Posterior vena cava (tissue), 2 donors: ENCODE measurements at regions not wholly inside any gene's neighbourhood (a gene's known extent, or its start where the extent isn't known, plus 50 kb on each side); places are given as distances from the start of the nearest gene placed in this dataset.

Experiments
- DNase-seq: peaks from one replicate; pipeline ENCODE4 v3.0.0-alpha.2; 2020; ENCODE audit warnings: low spot score
- intact Hi-C, 2 donors: fragments of 100-400 bp; cut with DNase I; formaldehyde crosslinking; loops; one replicate each; pipeline versions ENCODE4 v1.14.1 to v1.14.2; 2022 to 2023
- donor health status: DM: yes; HTN: yes; CAD: no.
- donor health status: DM: yes; HTN: yes; CAD: no.

DNA sequence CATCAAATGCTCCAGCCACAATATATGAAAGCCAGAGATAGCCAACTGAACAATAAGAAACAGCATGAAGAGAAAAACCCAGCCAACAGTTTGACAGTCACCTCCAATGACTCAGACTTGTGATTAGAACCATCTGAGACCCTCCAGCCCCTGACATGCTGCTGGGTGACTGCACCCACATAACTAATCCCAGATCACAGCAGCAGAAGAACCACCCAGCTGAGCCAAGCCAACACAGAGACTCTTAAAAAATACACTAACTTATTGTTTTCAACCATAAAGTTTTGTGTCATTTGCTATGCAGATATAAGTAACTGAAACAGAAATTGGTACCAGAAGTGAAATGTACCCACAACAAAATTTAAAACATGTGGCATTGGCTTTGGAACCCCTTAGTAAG is 314.3 kb upstream of the DYNLRB2 start:
- no peak for DNase-seq
- intact Hi-C loops = no loop called here

- intact Hi-C loops = no loop called here
- DNase-seq = peak; percentile 84
Measured at GRCh38 chr16:80210787-80211186, 330.0 kb upstream of the DYNLRB2 start.

- no peak for DNase-seq
- intact Hi-C loops = no loop called here
Measured at GRCh38 chr16:80208743-80209142, 332.1 kb upstream of the DYNLRB2 start.

- no peak for DNase-seq
- intact Hi-C loops = no loop called here
Measured at GRCh38 chr16:80208015-80208414, 332.8 kb upstream of the DYNLRB2 start.

DNA sequence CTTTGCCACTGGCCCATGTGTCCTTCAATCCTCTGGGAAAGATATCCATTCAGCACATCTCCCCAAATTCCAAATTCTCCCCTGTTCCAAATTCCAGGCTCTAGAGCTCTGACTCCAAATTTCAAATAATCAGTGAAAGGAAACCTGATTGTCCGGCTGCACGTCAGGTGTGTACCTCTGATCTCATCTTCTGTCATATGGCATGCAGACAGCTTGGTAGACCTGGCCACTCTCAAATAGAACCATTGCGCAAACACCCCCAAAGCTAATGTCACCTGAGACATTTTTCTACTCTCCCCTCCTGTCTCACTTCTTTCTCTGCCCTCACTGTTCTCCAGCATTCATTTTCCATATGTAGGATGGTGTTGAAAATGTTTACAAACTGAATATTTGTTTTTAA is 337.0 kb upstream of the DYNLRB2 start:
- intact Hi-C loops = no loop called here

DNA sequence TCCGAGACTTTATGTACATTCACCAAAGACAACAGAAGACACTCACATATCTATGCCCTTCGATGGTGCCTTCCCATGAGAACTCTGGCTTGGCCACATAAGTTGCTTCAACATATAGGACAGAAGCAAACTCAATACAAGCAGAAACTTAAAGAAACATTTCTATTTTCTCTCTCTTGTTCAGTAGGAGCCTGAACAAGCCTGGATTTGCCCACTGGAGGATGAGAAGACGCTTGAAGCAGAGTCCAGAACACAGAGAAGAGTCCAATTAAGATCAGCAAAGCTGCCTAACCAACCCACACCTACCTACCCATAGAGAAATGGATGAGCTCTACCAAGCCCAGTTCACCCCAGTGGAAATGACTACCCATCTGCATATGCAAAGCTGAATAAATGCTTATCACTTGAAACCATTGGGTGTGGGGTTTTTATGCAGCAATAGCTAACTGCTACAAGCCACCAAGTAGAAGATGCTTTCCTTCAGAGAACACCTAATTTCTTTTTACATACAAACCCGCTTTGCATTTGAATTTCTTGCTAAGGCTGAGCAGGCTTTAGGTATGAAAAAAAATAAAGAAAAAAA is 337.9 kb upstream of the DYNLRB2 start:
- DNase-seq = no peak

More for the DNA sequence above, 337.0 kb upstream of the DYNLRB2 start:
- no peak for DNase-seq

GRCh38 chr16:80200079-80200478 is 340.7 kb upstream of the DYNLRB2 start:
- no peak for DNase-seq
- intact Hi-C loops = no loop called here

More for the DNA sequence above, 337.9 kb upstream of the DYNLRB2 start:
- intact Hi-C loops = no loop called here

DNA sequence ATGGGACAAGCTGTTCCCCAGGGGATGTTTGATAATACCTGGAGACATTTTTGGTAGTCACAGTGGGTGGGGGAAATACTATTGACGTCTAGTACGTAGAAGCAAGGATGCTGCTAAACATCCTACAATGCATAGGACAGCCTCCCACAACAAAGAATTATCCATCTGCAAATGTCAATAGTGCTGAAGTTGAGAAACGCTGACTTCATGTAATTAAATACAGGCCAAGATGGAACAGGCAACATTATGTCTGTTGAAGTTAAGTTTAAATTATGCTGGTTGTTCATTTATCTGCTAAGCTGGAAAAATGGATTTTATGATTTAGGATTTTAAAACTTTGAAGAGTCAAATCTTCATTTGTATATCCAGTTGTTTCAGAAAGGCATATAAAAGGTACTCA is 341.2 kb upstream of the DYNLRB2 start:
- DNase-seq = no peak
- intact Hi-C loops = no loop called here

GRCh38 chr16:80198311-80199299 is 342.2 kb upstream of the DYNLRB2 start:
- intact Hi-C loops = no loop called here
- no peak for DNase-seq

GRCh38 chr16:80197741-80198201 is 343.0 kb upstream of the DYNLRB2 start:
- intact Hi-C loops = no loop called here
- DNase-seq = no peak

DNA sequence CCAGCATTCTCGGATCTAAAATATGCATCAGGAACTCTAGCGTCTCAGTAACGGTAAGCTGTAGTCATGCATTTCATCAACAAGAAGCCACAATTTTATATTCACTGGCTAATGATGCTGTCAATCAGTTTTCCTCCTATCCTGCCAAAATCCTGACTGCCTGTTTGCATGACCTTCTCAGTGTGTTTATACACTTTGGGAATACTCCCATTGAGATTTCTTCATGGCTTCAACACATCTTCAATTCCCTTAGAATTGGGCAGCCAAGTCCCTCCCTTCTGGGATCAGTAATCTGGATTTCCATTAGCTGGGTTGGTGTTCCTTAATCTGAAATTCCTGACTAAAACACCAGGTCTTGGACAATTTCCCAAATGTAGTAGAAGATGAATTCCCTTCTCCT is 348.9 kb upstream of the DYNLRB2 start:
- no peak for DNase-seq
- intact Hi-C loops = no loop called here

DNA sequence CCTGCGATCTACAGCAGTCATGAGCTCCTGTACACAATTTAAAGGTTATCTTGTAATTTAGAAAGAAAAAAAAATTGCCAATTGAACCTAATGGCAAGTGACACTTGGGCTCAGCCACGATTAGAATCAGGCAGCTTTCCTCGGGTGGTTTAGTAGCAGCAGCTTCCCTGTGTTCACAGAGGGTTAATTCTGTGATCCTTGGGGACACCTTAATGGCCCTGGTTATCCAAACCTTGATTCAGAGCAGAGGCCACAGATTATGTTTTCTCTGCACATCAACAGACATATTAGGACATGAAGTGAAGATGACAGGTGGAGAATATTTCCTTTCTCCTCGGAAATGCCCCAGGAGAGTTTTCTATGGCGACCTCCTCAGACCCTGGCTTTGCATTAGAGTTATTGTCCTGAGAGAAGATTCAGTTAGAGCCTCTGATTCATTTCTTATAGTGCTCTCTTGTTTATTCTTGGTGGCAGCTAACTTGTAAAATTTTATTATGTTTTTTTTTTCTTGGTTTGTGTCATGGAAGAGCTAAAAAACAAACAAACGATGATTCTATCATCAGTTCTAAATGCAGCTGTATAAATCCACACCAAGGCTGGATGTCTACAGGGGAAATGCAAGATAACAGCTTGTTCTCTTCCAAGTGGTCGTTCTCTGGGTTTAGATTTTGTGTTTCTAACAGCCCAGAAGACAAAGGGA is 351.2 kb upstream of the DYNLRB2 start:
- intact Hi-C loops = no loop called here
- DNase-seq = no peak

- intact Hi-C loops = no loop called here
- no peak for DNase-seq
Measured at GRCh38 chr16:80176114-80176513, 364.7 kb upstream of the DYNLRB2 start.

GRCh38 chr16:80175011-80175410 is 365.8 kb upstream of the DYNLRB2 start:
- DNase-seq = no peak
- intact Hi-C loops = no loop called here

GRCh38 chr16:80174416-80174815 is 366.4 kb upstream of the DYNLRB2 start:
- intact Hi-C loops = no loop called here
- DNase-seq = no peak

GRCh38 chr16:80171746-80172145 is 369.0 kb upstream of the DYNLRB2 start:
- intact Hi-C loops = no loop called here
- DNase-seq = no peak

GRCh38 chr16:80171199-80171598 is 369.6 kb upstream of the DYNLRB2 start:
- intact Hi-C loops = no loop called here
- DNase-seq = no peak

- no peak for DNase-seq
- intact Hi-C loops = no loop called here
Measured at GRCh38 chr16:80167657-80168390, 373.0 kb upstream of the DYNLRB2 start.

GRCh38 chr16:80166082-80166481 is 374.7 kb upstream of the DYNLRB2 start:
- intact Hi-C loops = no loop called here
- DNase-seq = no peak
